ES-I3 (cell line): ENCODE measurements at regions not wholly inside any gene's neighbourhood (a gene's known extent, or its start where the extent isn't known, plus 50 kb on each side); places are given as distances from the start of the nearest gene placed in this dataset.
"Not testable (repeated sequence)": the region's sequence is repeated elsewhere in the genome, so short reads cannot be mapped to it uniquely, and the experiment has no call there.

Experiments
- H3K36me3 ChIP-seq: 2 replicates; pipeline ENCODE4 v1.6.1; 2013; ENCODE audit warnings: mild to moderate bottlenecking, low read length, control low read depth, moderate library complexity; ENCODE audit not compliant: insufficient read depth
- H3K4me1 ChIP-seq: 2 replicates; pipeline ENCODE4 v1.6.1; 2013; ENCODE audit warnings: mild to moderate bottlenecking, control low read depth, low read length; ENCODE audit not compliant: insufficient read depth
- H3K9ac ChIP-seq: 2 replicates; pipeline ENCODE4 v1.6.1; 2013; ENCODE audit warnings: low read depth, mild to moderate bottlenecking, low read length, moderate library complexity
- H3K9me3 ChIP-seq: 2 replicates; pipeline ENCODE4 v1.6.1; 2013; ENCODE audit warnings: mild to moderate bottlenecking, low read length, moderate library complexity; ENCODE audit not compliant: control insufficient read depth, insufficient read depth

DNA sequence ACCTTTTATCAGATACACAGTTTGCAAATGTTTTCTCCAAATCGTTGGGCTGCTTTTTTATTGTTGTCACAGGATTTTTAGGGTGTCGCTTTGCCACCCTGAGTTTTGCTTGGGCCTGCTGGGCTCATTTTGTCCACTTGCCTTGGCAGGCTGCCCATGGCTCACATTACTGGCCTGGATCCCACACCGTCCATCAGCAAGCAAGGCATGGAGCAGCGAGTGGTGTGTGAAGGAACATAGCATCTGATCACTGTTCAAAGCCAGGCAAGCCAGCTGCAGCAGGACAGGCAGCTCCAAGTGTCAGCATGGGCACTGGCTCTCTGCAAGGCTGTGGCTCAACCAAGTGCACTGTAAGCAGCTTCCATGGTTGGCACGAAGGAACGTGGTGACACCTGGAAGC is 261.4 kb upstream of the TECRL start:
- Histone ChIP-seq H3K36me3 (no peaks in the 10 kb centered on the region), H3K4me1 (no peaks in the 10 kb centered on the region), H3K9ac (no peak overlapping the region), H3K9me3 (no peaks in the 10 kb centered on the region)

DNA sequence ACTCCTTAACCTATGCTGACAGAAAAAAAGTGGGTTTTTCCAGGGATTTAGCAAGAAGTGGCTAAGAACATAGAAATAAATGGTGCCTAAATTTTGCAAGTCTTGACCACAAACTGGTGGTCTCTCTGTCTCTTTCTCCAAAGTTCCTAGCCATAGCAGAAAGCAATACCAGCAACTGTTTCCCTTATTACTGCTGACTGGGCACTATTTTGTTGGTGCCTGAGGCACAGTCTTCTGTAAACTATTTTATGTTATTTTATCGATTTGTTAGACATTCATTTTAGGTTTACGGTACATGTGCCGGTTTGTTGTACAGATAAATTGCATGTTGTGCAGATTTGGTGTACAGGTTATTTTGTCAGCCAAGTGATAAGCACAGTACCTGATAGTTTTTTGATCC is 234.6 kb upstream of the TECRL start:
- Histone ChIP-seq H3K9ac (no peak overlapping the region), H3K4me1 (no peaks in the 10 kb centered on the region), H3K9me3 (no peaks in the 10 kb centered on the region), H3K36me3 (no peaks in the 10 kb centered on the region)

DNA sequence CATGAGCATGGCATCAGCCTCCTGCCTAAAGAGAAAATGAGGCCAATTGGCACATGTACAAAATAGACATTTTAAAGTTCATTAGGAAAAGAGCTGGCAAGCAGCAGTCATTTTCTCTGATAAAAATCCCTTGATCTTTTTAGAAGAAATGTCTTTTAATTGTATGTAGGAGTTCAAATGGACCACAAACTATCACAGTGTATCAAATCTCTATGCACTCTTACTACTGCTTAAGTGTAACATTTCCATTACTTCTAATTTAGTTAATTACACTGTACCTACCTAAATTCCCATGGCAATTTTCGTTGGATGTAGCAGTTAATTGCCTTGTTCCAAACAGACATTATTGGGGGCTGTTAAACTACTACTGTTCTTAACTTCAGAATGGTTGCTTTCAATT is 233.7 kb upstream of the TECRL start:
- Histone ChIP-seq H3K36me3 (no peaks in the 10 kb centered on the region), H3K4me1 (no peaks in the 10 kb centered on the region), H3K9me3 (no peaks in the 10 kb centered on the region), H3K9ac (no peak overlapping the region)

DNA sequence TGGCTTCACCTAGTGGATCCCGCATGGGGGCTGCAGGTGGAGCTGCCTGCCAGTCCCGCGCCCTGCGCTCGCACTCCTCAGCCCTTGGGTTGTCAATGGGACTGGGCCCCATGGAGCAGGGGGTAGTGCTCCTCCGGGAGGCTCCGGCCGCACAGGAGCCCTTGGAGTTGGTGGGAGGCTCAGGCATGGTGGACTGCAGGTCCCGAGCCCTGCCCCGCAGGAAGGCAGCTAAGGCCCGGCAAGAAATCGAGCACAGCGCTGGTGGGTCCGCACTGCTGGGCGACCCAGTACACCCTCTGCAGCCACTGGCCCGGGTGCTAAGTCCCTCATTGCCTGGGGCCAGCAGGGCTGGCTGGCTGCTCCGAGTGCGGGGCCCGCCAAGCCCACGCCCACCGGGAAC is 231.2 kb upstream of the TECRL start:
- H3K4me1 ChIP-seq, H3K9me3 ChIP-seq, H3K9ac ChIP-seq, H3K36me3 ChIP-seq: not testable (repeated sequence)

DNA sequence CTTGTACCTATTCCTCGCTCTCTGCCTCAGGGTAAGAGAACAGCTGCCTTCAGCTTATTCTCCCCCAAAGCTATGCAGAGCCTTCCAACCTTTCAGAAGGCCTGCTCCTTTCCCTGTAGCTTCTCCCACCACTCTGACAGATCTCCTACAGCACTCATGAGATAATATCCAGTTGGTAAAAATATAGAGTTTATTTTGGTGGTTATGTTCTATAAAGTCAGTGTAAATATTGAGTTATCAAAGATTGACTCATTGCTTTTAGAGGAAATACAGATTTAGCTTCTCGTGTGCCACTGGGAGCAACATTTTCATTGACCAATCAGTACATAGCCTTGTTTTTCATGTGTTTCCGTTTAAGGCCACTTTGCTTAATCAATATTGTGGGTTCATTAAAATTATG is 216.2 kb upstream of the TECRL start:
- H3K9ac ChIP-seq = no peak overlapping the region
- H3K9me3 ChIP-seq = no peaks in the 10 kb centered on the region
- no peaks in the 10 kb centered on the region for H3K4me1 ChIP-seq
- H3K36me3 ChIP-seq = no peaks in the 10 kb centered on the region

DNA sequence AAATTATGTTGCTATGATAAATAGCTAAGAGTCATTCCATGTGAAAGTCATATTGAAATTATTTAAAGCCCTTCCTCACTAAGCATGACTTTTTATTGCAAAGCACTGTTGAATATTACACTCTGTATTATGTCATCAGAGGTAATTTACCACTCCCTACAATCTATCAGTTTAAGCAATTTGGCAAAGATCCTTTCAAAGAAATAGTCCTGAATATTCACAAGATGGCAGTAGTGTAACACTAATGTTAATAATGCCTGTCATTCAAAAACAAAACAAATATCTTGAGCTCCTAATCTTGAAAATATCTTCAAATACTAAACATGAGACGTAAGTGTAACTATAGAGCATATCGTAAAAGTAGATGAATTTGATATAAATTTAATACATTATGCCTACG is 208.6 kb upstream of the TECRL start:
- H3K9ac ChIP-seq = no peak overlapping the region
- no peaks in the 10 kb centered on the region for H3K9me3 ChIP-seq
- no peaks in the 10 kb centered on the region for H3K36me3 ChIP-seq
- no peaks in the 10 kb centered on the region for H3K4me1 ChIP-seq

DNA sequence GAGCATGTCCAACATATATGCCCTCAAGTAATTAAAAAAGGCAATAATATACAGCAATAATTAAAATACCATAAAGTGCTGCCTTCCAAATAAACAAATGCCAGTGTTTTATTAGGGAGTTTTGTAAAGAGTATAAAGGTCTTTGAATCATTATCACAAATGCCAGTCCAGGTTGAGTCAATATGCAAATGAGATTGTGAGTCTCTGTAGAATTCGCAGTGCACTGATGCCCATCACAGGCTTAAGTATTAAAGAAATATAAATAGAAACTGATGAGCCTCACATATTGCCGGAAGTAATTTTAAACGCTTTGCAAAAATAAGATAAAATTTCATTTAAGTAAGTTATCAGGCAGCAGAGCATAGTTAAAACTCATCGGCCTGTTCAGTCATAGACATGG is 205.0 kb upstream of the TECRL start:
- H3K9me3 ChIP-seq = no peaks in the 10 kb centered on the region
- H3K36me3 ChIP-seq = no peaks in the 10 kb centered on the region
- H3K4me1 ChIP-seq = no peaks in the 10 kb centered on the region
- H3K9ac ChIP-seq = no peak overlapping the region

DNA sequence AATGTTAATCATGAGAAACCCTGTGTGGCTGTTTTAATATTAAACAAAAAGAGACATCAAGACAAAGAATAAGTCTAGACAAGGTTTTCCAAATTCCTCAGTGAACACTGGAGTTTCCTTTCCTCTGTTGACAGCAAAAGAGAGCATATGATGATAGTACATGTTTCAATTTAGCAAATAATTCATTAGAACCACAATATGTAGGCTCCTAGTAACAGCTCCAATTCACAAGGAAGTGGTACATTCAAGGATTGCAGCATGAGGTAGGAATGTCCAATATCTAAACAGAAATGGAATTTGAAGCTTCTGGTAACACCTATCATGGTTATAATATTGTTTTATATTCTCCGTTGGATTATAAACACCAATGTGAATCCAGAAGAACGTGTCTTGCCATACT is 203.8 kb upstream of the TECRL start:
- Histone ChIP-seq H3K9me3 (no peaks in the 10 kb centered on the region), H3K9ac (no peak overlapping the region), H3K36me3 (no peaks in the 10 kb centered on the region), H3K4me1 (no peaks in the 10 kb centered on the region)

DNA sequence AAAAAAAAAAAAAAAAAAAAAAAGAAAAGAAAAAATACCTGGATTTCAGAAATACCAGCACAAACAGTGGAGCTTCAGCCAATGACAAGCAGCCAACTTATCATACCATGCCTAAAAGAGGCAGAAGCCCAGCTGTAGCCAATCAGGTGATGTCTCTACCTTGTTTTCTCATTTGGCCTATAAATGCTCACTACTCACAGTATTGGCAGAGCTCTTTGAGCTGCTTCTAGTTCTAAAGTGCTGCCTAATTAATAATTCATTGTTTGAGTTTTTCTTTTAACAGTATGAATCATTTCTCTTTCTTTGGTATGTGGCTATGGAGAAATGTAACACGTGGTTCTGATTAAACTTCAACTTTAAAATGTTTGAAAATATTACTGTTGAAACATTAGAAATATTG is 188.8 kb upstream of the TECRL start:
- Histone ChIP-seq H3K9ac (no peak overlapping the region), H3K4me1 (no peaks in the 10 kb centered on the region), H3K36me3 (no peaks in the 10 kb centered on the region), H3K9me3 (no peaks in the 10 kb centered on the region)

DNA sequence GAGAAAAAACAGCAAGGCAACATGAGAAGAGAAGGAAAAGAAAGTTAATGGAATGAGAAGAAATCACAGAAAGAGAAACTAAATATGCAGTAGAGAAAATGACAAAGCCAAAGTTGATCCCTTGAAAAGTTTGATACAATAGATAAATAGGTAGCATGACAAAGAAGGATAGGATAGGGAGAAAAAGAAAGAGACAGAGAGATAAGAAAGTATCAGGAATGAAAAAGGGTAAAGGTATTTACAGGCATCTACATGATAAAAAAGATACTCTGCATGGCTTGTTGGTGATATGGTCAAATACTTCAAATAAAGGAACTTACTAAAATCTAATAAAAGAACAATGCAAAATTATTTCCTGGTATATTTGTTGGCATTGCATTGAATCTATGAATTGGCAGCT is 185.5 kb upstream of the TECRL start:
- Histone ChIP-seq H3K9ac (no peak overlapping the region), H3K9me3 (0 out of 2 replicates have a peak, but pooled peaks cover 4% of the 10 kb centered on the region), H3K36me3 (no peaks in the 10 kb centered on the region), H3K4me1 (no peaks in the 10 kb centered on the region)

DNA sequence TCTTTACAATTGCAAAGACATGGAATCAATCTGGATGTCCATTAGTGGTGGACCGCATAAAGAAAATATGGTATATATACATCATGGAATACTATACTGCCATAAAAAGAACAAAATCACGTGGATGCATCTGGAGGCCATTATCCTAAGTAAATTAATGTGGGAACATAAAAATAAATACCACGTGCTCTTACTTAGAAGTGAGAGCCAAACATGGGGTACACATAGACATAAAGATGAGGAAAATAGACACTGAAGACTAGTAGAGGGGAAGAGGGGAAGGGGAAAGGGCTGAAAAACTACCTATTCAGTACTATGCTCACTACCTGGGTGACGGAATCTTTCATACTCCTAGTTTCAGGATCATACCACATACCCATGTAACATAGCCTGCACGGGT is 179.3 kb upstream of the TECRL start:
- 0 out of 2 replicates have a peak, but pooled peaks cover 4% of the 10 kb centered on the region for H3K9me3 ChIP-seq
- H3K36me3 ChIP-seq = no peaks in the 10 kb centered on the region
- no peak overlapping the region for H3K9ac ChIP-seq
- H3K4me1 ChIP-seq = no peaks in the 10 kb centered on the region

DNA sequence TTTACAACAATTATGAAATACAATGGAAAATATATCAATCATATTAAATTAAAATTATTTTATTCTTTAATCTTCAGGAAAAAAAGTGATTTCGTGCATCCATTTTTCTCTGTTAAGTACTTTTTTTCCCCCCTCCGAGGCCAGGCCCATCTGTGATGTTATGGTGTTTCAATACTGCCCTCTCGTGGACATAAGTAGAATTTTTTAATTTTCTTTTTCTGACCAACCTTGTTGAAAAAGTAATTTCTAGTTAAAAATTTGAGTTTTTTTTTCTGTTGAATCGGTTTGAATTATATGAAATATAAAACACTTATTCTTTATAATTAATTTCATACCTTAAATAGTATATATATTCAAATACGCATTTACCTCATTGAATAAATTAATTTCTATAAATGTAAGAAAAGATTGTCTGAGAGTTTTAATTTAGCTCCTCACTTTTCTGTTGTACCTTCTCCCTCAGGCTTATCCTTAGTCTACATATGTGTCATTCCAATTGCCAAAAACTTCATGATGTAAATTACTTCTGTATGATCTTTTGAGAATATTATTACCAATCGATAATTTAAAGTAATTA is 175.8 kb upstream of the TECRL start:
- Histone ChIP-seq H3K9me3 (0 out of 2 replicates have a peak, but pooled peaks cover under 1% of the 10 kb centered on the region), H3K36me3 (no peaks in the 10 kb centered on the region), H3K4me1 (peaks cover 3% of the 10 kb centered on the region), H3K9ac (no peak overlapping the region)

DNA sequence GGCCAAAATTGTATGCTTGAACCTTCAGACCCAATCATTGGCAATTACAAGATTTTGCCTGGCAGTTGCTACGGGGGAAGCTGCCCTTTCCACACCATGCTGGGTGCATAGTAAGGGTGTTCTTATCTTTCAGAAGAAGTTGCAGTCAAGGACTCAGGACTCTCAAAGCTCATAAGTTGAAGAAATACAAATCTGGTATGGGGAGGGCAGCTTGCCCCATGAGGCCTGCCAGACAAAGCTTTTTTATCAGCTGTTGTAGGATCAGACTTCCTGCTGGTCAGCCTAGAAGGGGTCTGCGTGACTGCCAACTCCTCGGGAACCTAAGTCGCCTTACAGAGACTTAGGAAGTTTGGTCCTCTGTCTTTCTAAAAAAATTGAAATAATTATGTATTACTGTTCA is 174.9 kb upstream of the TECRL start:
- Histone ChIP-seq H3K4me1 (peaks cover 3% of the 10 kb centered on the region), H3K36me3 (no peaks in the 10 kb centered on the region), H3K9ac (no peak overlapping the region), H3K9me3 (no peaks in the 10 kb centered on the region; the same call in 1 of the 2 replicates)

DNA sequence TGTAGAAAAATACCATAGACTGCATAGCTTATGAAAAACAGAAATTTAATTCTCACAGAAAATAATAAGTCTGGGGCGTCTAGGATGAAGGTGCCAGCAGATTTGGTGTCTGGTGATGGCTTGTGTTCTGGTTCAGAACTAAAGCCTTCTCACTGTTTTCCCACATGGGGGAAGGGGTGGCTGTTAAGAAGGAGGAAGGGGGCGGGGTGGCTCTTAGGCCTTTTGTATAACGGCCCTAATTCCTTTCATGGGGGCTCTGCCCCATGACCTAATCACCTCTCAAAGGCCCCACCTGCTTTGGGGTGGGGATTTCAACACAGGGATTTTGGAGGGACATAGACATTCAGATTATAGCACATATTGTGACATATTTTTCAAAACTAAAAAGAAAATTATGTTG is 173.2 kb upstream of the TECRL start:
- Histone ChIP-seq H3K9me3 (no peaks in the 10 kb centered on the region; the same call in 1 of the 2 replicates), H3K36me3 (no peaks in the 10 kb centered on the region), H3K9ac (no peak overlapping the region), H3K4me1 (peaks cover 3% of the 10 kb centered on the region)

DNA sequence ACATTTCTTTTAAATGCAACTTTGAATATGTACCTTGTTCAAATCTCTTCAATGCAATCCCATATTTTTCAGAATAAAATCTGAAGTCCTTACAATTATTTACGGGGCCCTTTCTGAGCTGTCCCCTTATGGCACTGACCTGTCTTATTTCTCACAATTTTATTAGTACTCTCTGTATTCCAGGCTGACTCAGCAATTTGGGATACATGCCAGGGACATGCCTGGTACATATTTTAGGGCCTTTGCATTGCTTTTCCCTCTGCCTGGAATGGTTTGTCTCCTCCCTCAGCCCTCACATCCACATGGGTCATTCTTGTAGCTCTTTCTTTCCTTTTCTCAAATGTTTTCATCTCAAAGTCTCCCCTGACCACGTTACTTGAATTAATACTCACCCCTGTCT is 172.2 kb upstream of the TECRL start:
- H3K9ac ChIP-seq = no peak overlapping the region
- H3K36me3 ChIP-seq = no peaks in the 10 kb centered on the region
- H3K4me1 ChIP-seq = peaks cover 3% of the 10 kb centered on the region
- no peaks in the 10 kb centered on the region; the same call in 1 of the 2 replicates for H3K9me3 ChIP-seq

DNA sequence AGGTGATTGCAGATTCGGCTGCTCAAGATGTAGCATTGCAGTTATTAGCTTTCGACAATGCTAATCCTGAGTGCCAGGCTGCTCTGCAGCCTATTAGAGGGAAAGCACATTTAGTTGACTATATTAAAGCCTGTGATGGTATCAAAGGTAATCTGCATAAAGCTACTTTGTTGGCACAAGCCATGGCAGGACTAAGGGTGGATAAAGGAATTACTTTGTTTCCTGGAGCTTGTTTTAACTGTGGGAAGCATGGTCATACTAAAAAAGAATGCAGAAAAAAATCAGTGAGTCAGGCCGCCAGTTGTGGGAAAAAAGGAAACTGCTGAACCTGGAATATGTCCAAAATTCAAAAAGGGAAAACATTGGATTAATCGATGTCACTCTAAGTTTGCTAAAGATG is 154.9 kb upstream of the TECRL start:
- H3K36me3 ChIP-seq = no peaks in the 10 kb centered on the region
- H3K9ac ChIP-seq = no peak overlapping the region
- no peaks in the 10 kb centered on the region for H3K4me1 ChIP-seq
- H3K9me3 ChIP-seq = peaks cover 3% of the 10 kb centered on the region; the same call in 1 of the 2 replicates
